HG02588 (cell line): ENCODE measurements at regions not wholly inside any gene's neighbourhood (a gene's known extent, or its start where the extent isn't known, plus 50 kb on each side); places are given as distances from the start of the nearest gene placed in this dataset.
"Not testable (repeated sequence)": the region's sequence is repeated elsewhere in the genome, so short reads cannot be mapped to it uniquely, and the experiment has no call there.

Experiments used
- ATAC-seq: cut with Tn5 transposase; IDR thresholded peaks from one replicate; pipeline ENCODE4 v1.9.1; 2021; ENCODE audit warnings: mild to moderate bottlenecking, moderate library complexity; ENCODE audit not compliant: unreplicated experiment

GRCh38 chrX:124426288-124427169, 80.2 kb downstream of the SH2D1A start:
- no peak for ATAC-seq

GRCh38 chrX:124433186-124433585, 86.8 kb downstream of the SH2D1A start:
- ATAC-seq = no peak

DNA sequence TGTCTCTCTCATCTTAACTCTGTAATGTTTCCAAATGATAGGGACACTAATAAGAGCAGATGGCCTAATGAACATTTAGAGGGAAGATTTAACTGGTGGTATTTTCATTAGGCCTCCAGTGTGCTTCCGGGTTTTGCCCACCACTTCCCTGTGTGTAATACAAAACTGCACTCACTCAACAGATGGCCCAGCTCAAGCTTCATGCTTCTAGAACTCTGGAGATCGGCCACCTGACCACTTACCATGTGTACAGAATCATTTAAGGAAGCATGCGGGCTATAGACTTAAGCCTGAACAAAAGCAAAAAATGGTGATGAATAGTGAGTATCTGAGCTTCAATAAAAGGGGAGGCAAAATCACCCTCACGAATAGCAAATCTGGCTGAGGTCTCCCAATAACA, 89.3 kb downstream of the SH2D1A start:
- no peak for ATAC-seq

DNA sequence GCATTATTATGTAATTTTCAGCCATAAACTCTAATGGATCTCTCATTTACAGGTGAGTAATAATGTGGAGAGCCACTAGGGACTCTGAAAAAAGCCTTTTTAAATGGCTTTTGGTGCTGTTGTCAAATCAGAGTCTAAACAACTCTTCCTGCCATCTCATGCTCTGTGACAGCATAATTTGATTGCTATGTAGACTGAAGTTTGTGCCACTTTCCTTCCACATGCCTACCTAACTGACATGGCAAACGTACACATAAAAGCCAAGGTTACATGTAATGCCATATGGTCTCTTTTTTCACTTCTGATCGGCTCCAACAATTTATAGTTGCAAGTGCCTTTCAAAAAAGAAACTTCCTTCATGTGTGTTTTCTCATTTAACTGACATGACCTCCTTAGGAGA, 94.3 kb downstream of the SH2D1A start:
- no peak for ATAC-seq

GRCh38 chrX:124441971-124442590, 95.7 kb downstream of the SH2D1A start:
- no peak for ATAC-seq

GRCh38 chrX:124455966-124456365, 109.6 kb downstream of the SH2D1A start:
- ATAC-seq = no peak

GRCh38 chrX:124459851-124460250, 113.5 kb downstream of the SH2D1A start:
- ATAC-seq = not testable (repeated sequence)

- ATAC-seq = no peak
These were observed 116.6 kb downstream of the SH2D1A start for GRCh38 chrX:124462931-124463330.

- ATAC-seq = no peak
These were observed 120.8 kb downstream of the SH2D1A start for GRCh38 chrX:124467202-124467601.

DNA sequence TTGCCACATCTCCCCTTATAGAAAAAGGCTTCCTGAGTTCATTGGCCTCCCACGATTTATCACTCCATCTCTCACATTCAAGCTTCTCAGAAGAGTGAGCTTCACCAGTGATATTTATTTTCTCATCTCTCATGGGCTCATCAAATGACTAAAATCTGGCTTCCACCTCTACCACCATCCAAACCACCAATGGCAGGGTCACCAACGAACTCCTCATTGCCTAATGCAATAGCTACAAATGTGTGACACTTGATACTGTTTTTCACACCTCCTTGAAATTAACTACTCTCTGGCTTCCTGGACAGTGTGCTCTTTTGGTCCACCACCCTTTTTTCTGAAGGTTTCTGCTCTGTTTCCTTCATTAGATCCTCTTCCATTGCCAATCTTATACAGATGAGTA, 129.0 kb downstream of the SH2D1A start:
- no peak for ATAC-seq

DNA sequence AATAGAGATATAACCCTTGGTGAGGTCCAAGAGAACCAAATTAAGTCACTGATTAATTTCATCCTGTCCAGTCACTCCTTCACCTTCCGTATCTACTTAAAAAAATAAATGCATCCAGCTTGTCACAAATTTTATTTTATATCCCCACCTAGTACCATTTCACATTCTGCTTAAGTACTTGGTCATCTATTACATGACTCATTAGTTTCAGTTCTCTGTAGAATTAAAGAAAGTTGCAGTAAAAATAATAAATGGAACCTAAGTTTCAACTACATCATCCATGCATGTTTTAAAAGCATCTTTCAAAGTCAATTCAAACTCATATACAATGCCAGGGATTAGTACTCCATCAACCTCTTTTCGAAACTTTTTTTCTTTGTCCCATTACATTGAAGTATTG, 130.2 kb downstream of the SH2D1A start:
- ATAC-seq = no peak

- no peak for ATAC-seq
These were observed 131.7 kb downstream of the SH2D1A start for GRCh38 chrX:124478046-124478445.

DNA sequence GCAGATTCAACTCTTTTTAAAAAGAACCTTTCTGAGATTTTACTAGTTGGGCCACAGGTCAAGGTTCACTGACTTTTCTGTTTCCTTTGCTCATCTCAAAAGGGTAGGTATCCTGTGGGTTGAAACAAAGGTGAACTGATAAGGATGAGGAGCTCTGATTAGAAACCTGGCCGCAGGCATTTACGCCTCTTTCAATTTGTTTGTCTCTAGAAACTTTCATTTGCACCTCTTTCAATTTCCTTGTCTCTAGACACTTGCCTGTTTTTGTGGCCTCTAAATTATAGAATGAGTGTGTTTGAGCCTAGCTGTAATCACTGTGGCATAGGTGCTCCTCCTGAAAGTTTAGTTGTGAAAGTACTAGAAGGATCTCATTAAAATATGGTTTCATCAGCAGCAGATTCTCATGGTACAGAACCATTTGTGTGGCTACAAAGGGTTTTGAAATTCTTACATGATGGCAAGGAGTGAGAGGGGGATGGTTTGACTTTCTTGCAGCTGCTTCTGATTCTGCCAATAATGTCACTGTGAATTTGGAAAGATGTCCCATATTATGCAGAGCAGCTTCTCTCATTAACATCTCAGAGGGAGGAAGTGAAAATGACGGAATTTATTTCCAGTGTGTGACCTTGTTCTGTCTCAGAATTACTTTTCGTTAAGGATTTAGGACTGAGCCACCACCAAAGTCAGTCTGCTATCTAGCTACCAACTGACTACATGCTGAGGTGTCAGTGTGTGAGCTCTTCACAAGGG, 142.2 kb downstream of the SH2D1A start:
- peak; percentile 73 for ATAC-seq

GRCh38 chrX:124493984-124494383, 147.6 kb downstream of the SH2D1A start:
- ATAC-seq = no peak

DNA sequence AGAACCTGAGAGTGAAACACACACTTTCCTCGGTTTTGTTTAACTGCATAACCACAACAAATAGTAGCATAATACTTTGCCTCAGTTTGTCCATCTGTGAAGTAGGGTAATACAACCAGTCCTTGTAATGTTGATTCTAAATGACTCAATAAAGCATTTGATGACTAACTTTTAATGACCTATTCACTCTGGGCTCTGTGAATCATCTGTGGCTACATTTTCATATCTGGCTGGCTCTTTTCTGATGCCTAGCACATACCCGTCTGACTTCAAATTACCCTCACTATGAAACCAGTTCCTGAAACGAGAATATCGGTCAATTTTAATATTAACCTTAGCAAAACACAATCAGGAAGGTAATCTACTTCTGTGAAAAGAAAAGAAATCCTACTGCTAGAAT, 151.0 kb downstream of the SH2D1A start:
- ATAC-seq = no peak

DNA sequence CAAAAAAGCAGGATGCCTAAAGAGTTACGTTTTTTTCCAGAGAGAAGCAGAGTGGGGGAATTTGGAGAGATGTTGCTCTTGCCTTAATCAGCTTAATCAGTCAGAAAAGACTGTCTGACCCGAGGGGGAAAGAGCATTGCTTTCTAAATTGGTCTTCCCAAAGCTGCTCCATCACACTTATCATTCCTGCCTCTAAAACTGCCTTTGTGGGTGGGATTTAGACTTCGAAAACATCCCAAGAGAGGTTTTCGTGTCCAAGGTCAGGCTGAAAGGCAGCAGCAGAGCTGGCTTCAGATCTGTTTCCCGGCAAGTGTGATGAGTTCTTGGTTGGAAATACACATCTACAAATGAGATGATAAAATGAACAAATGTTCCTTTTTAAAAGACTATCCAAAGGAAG, 155.2 kb downstream of the SH2D1A start:
- ATAC-seq = no peak

DNA sequence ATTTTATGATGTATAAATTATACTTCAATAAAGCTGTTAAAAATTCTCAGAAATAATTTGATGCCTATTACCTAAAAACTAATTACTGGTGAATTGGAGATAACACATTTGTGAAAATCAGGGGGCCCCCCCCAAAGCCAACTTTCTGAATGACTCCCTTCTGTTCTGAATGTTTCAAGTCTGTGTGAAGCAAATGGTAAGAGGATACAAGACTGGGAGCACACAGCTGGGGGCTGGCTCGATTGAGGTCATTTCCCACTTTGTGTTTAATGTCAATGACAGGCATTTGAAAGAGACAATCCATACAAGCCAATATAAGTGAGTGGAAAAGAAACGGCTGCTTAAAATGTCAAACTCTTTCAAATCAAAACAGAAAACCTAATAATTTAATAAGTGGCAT, 155.8 kb downstream of the SH2D1A start:
- no peak for ATAC-seq

DNA sequence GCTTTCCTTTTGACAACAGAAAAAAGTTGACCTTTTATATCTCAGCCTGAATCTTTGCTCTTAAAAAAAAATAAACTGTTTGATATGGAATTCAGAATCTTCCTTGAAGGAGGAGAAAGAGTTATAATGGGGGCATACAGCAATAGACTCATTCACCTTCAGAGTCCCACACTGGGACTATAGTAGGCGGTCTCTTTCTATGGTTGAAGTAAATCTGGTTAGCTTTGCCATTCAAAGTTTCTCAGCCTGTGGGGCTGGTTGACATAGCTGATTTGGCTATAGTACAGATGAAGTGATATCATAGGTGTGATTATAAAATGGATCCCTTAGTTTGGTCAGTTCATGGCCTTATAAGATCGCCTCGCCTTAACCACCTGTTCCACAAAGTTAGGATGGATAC, 156.2 kb downstream of the SH2D1A start:
- ATAC-seq = no peak

DNA sequence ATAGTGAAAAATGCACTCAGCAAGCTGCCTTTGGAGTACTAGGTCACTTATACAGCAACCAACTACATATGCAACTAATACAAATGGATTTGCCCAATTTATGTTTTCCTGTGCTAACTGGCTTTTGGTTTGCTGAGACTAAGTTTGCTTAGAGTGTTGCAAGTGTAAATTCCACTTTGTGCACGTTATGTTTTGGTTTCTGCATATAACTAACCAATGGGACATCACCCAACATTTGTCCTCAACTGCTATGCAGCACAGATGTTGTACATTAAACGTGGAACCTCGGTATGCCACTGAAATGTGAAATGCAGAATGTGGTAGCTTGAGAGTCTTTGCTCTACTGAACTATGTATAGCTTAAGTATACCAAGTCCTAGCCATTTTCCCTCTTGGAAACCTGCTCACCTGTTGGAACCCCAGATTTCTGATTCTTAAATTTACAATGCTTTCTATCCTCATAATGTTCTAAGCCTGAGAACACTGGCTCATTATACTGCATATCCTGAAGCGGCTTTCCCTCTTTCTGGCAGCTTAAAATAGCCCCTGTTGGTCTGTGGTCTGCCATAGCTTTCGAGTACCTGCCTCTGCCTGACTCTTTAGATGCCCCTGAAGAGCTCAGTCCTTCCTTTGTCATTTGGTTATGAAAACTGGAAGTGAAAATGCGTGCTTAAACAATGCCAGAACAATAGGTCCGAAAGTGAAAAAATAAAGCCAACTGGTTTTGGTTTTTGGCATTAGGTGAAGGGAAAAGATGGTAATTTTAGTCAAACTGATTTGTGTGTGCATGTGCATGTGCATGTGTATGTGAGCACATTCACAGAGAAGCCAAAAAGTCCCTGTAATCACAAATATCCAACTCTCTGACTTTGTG, 158.0 kb downstream of the SH2D1A start:
- no peak for ATAC-seq

GRCh38 chrX:124506066-124506465, 159.7 kb downstream of the SH2D1A start:
- ATAC-seq = no peak

GRCh38 chrX:124507246-124507645, 160.9 kb downstream of the SH2D1A start:
- ATAC-seq = no peak
